Esophagus squamous epithelium (tissue), 4 donors: ENCODE measurements at regions not wholly inside any gene's neighbourhood (a gene's known extent, or its start where the extent isn't known, plus 50 kb on each side); places are given as distances from the start of the nearest gene placed in this dataset.

Experiments used
- CTCF ChIP-seq, 6 experiments: fragments of 450-650 bp in 4 of 6; fragments of 200-600 bp in 2 of 6; sonication (generic) in 2 of 6; IDR thresholded peaks; one replicate each; pipeline ENCODE4 v1.5.1; 2016 to 2019; ENCODE audit warnings: antibody characterized with exemption in 6 of 6, mild to moderate bottlenecking in 4 of 6, moderate library complexity in 4 of 6
- POLR2A ChIP-seq, 4 donors: fragments of 450-650 bp; IDR thresholded peaks; one replicate each; pipeline ENCODE4 v1.6.1; 2017; ENCODE audit warnings: antibody characterized with exemption in 4 of 4, mild to moderate bottlenecking in 4 of 4, moderate library complexity in 3 of 4

GRCh38 chrX:42450228-42450627, 327.7 kb downstream of the PPP1R2C start:
- TF ChIP-seq CTCF (IDR thresholded peaks at IDR 0.05) (no peak), POLR2A (IDR thresholded peaks at IDR 0.05) (no peak)
